ENCODE measurements at regions not wholly inside any gene's neighbourhood (a gene's known extent, or its start where the extent isn't known, plus 50 kb on each side); places are given as distances from the start of the nearest gene placed in this dataset.
"Not testable (repeated sequence)": the region's sequence is repeated elsewhere in the genome, so short reads cannot be mapped to it uniquely, and the experiment has no call there.

- DNase-seq (ENCODE audit: low spot score) = no peak
These were observed 452.3 kb upstream of the ID2 start for GRCh38 chr2:8229546-8229986.

DNA sequence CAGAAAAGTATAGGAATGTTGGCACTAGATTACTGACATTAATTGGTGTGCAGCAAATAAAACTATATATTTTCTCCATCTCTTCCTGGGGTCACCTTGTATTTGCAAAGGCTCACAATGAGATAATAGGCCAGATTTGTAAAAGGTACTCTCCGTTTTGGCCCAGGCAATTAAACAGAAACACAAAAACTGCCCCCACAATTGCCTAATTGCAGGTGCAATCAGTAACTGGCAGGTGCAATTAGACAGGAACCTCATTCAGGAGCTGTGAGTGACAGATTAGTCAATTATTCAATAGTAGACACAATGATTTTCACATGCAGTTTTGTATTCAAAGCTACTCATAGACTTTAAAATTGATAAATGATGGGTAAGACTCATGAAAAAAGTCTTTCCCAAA is 451.4 kb upstream of the ID2 start:
- no peak for DNase-seq (ENCODE audit: low spot score)

DNA sequence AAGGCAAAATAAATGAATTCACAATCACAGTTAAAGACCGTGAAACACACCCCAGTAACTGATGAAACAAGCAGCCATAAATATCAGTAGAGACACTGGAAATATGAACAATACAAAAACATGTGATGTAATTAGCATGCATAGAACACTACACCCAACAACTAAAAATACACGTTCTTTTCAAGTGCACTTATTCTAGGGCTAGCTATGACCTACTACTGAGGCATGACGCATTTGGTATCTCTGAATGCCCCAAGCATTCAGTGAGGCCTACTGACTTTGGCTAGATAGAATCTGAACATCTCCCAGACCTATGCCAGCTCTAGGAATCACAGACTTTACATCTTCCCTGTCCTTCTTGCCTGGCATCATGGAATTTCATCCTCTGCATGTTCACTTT is 450.0 kb upstream of the ID2 start:
- DNase-seq (ENCODE audit: low spot score) = no peak

DNA sequence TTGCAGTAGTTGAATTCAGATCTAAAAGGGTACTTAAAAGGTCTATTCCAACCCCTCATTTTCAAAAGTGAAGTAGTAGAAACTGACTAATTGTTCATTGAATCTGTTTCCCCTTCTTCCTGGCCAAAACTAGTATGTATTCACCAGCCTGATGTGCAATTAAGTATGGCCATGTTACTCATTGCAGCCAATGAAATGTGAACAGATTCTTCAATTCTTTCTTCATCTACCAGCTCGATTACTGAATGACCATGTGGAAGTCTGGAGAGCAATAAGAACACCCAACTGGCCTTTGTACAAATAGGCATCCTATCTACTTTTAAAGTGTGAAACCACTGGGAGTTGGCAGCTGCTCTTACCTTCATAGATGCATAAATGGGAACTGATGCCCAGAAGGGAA is 449.0 kb upstream of the ID2 start:
- no peak for DNase-seq (ENCODE audit: low spot score)

GRCh38 chr2:8234253-8234652 is 447.6 kb upstream of the ID2 start:
- DNase-seq (ENCODE audit: low spot score) = no peak

DNA sequence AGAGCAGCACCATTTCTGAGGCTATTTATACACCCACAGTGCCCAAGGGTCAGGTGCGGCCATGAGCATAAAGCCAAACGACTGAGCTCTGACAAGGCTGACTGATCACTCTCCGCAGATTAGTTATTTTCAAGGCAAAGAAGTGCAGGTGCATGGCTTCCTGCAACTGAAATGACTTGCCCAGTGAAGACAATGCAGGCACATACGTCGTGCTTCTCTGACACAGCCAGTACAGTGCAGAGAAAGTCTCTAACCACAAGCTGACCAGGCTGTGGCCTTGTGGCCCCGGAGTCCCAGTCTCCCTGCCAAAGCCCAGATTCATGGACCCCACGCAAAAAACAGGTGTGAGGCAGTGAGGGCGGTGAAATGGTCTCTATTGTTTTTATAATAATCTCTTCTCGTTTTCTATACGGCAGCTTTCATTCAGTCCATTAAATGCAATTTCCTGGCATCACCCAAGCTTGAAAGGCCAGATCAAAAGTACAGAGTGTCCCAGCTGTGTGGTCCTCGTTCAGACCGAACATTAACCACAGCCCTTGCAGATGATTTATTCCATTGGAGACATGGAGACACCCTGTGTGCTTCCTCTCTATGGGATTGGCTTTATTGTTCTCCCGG is 447.0 kb upstream of the ID2 start:
- DNase-seq (ENCODE audit: low spot score) = no peak

DNA sequence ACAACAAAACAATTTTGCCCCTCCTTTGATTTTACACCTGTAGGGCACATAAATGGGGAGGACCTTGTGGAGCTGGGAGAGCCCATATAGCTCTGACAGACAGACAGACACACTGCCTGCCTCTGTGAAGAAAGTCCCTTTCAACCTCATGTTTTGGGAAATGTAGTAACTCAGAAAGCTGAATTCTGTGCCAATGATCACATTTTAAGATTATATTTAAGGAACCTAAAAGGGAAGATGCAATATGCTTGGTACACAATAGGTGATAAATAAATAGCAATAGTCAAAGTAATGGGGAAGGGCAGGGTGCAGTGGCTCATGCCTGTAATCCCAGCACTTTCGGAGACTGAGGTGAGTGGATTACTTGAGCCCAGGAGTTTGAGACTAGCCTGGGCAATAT is 446.4 kb upstream of the ID2 start:
- DNase-seq (ENCODE audit: low spot score) = no peak

- DNase-seq (ENCODE audit: low spot score) = no peak
These were observed 445.5 kb upstream of the ID2 start for GRCh38 chr2:8236391-8236790.

- DNase-seq (ENCODE audit: low spot score) = no peak
These were observed 443.2 kb upstream of the ID2 start for GRCh38 chr2:8238521-8239230.

DNA sequence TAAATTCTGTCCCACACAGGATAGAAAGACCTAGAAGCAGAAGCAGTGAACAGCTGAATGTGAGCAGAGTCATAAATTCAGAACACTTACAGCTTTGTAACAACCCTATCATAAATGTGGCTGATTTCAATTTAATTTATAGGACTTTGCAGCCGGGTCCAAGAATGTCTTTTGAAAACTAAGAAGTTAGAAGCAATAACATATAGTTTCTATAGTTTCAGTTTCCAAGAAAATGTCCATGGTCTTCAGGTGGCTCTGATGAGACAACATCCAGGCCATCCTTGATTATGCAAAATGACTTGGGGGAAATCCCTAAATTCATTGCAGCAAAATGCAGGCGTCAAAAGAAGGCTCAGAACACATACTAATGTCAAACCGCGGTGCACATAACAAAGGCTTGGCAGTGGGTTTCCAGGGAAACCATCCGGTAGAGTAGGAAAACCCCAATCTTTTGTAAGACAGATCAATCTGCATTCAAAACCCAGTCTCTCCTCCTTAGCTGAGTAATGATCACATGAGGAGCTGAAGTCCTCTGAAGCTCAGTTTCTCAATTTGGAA is 442.2 kb upstream of the ID2 start:
- no peak for DNase-seq (ENCODE audit: low spot score)

- DNase-seq (ENCODE audit: low spot score) = no peak
These were observed 440.5 kb upstream of the ID2 start for GRCh38 chr2:8241317-8241716.

DNA sequence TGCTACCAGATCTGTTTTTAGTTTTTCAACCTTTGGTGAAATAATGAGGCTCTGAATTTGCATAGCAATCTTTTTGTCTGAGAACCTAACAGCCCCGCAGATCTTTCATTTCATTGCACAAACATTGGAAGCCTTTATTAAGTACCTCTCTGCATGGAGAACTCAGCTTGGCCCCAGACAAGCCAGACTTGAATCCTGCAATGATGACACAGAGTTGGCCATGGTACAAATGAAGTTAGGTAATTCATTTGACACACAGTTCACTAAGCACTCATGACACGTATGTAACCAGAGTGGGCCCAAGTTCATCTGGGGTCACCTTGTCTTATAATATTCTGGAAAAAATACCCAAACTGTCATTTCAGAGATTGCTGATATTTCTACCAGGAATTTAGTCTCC is 439.1 kb upstream of the ID2 start:
- DNase-seq (ENCODE audit: low spot score) = no peak

DNA sequence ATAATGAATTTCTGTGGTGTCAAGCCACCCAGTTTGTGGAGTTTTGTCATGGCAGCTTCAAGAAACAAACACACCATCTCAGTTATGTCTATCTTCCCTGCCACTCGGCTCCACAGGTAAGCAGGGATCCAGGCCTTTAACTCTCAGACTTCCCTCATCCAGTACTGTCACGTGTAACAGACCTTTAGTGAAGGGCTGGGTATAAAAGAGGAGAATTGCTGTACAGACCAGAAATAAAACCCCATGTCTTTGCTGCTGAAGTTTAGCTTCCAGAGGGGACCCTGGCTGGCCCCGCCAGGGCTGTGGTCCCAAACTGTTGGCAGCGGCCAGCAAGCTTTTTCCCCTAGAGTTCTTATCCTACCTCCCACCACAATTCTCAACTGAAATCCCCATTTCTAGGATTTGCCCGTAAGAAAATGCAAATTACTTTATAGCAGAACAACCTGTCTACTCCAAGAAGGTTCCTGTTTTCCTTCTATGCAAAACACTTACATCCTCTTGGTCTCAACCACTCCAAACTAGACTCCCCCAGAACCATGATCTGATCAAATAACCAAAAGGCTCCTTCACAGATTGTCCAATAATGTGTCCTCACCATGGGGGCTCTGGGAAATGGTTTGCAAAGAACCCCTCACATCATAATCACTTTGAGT is 438.0 kb upstream of the ID2 start:
- no peak for DNase-seq (ENCODE audit: low spot score)

- no peak for DNase-seq (ENCODE audit: low spot score)
These were observed 437.2 kb upstream of the ID2 start for GRCh38 chr2:8244639-8245038.

GRCh38 chr2:8246137-8246536 is 435.7 kb upstream of the ID2 start:
- DNase-seq (ENCODE audit: low spot score) = no peak

GRCh38 chr2:8247905-8248622 is 433.8 kb upstream of the ID2 start:
- DNase-seq (ENCODE audit: low spot score) = no peak

DNA sequence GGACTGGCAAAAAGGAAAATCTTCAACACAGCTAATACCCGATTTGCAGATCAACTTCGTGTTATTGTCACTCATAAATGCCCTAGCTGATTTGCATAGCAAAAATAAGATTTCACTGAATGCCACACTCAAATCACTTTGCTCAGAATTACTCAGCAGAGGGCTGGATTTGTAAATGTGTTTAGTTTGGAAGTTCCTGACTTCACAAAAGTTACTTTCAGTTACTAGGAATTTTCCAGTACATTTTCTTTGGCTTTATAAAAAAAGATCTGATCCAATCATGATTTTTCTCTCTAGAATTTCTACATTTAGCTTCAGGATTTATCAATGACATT is 433.3 kb upstream of the ID2 start:
- no peak for DNase-seq (ENCODE audit: low spot score)

DNA sequence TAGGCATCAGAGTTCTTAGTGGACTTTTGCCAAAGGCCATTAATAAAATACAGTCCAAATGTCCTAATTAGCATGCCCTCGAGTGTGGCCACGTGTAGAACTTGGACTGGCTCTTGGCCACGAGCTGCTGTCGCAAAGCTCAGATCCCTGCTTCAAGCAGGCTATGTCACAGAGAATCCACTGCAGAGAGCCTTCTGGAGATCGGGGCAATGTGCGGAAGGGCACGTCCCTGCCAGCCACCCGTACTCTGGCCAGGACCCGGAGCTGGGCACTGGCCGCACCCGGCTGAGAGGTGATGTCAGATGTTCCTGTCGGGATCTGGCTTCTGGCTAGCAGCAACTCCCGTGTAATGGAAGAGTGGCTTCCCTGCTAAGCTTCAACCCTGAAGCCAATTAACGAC is 432.7 kb upstream of the ID2 start:
- no peak for DNase-seq (ENCODE audit: low spot score)

- DNase-seq (ENCODE audit: low spot score) = no peak
These were observed 432.1 kb upstream of the ID2 start for GRCh38 chr2:8249769-8250168.

DNA sequence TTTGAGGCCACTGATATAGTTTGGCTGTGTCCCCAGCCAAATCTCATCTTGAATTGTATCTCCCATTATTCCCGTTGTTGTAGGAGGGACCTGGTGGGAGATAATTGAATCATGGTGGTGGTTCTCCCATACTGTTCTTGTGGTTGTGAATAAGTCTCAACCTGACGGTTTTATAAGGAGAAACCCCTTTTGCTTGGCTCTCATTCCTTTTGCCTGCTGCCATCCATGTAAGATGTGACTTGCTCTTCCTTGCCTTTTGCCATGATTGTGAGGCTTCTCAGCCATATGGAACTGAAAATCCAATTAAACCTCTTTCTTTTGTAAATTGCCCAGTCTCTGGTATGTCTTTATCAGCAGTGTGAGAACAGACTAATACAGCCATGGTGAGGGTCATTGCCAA is 431.6 kb upstream of the ID2 start:
- not testable (repeated sequence) for DNase-seq (ENCODE audit: low spot score)

GRCh38 chr2:8251291-8251690 is 430.6 kb upstream of the ID2 start:
- DNase-seq (ENCODE audit: low spot score) = no peak

GRCh38 chr2:8251856-8252255 is 430.0 kb upstream of the ID2 start:
- DNase-seq (ENCODE audit: low spot score) = no peak

Measured in D341Med (cell line).